ENCODE measurements at regions not wholly inside any gene's neighbourhood (a gene's known extent, or its start where the extent isn't known, plus 50 kb on each side); places are given as distances from the start of the nearest gene placed in this dataset.

- no peaks in the 10 kb centered on the region; the same call in 1 of the 2 replicates for H3K9me3 ChIP-seq (ENCODE audit: insufficient read depth, low read depth, low read length)
- H3K4me3 ChIP-seq (ENCODE audit: low read length, poor library complexity, severe bottlenecking) = no peak overlapping the region
- TF ChIP-seq EZH2phosphoT487 (IDR thresholded peaks at IDR 0.05; ENCODE audit: borderline replicate concordance) = no peak
- TF ChIP-seq, protein P1, sequence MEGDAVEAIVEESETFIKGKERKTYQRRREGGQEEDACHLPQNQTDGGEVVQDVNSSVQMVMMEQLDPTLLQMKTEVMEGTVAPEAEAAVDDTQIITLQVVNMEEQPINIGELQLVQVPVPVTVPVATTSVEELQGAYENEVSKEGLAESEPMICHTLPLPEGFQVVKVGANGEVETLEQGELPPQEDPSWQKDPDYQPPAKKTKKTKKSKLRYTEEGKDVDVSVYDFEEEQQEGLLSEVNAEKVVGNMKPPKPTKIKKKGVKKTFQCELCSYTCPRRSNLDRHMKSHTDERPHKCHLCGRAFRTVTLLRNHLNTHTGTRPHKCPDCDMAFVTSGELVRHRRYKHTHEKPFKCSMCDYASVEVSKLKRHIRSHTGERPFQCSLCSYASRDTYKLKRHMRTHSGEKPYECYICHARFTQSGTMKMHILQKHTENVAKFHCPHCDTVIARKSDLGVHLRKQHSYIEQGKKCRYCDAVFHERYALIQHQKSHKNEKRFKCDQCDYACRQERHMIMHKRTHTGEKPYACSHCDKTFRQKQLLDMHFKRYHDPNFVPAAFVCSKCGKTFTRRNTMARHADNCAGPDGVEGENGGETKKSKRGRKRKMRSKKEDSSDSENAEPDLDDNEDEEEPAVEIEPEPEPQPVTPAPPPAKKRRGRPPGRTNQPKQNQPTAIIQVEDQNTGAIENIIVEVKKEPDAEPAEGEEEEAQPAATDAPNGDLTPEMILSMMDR (conservative IDR thresholded peaks at IDR 0.05; ENCODE audit: low read length) = no peak
- no peaks in the 10 kb centered on the region for H4K20me1 ChIP-seq (ENCODE audit: insufficient read depth, low read length, poor library complexity, severe bottlenecking)
- H3K9me2 ChIP-seq (replicated peaks; ENCODE audit: low read depth, low read length) = no peaks in the 10 kb centered on the region
- H3K4me1 ChIP-seq (ENCODE audit: insufficient read depth, low read length, poor library complexity, severe bottlenecking) = no peaks in the 10 kb centered on the region
- H3K4me2 ChIP-seq (ENCODE audit: low read depth, low read length, poor library complexity, severe bottlenecking) = no peak overlapping the region
- H2AFZ ChIP-seq (ENCODE audit: low read length) = no peak overlapping the region
- no peaks in the 10 kb centered on the region for H3F3A ChIP-seq (ENCODE audit: low read depth)
- H3K9ac ChIP-seq (ENCODE audit: low read depth, low read length, poor library complexity, severe bottlenecking) = no peak overlapping the region
- no peaks in the 10 kb centered on the region for H3K79me2 ChIP-seq (ENCODE audit: insufficient read depth, low read length)
- H3K36me3 ChIP-seq (ENCODE audit: insufficient read depth, low read length) = no peaks in the 10 kb centered on the region
- H3K27me3 ChIP-seq (ENCODE audit: insufficient read depth, low read length, poor library complexity, severe bottlenecking) = no peaks in the 10 kb centered on the region
These were observed 129.2 kb upstream of the PCSK2 start for GRCh38 chr20:17097603-17098002.

DNA sequence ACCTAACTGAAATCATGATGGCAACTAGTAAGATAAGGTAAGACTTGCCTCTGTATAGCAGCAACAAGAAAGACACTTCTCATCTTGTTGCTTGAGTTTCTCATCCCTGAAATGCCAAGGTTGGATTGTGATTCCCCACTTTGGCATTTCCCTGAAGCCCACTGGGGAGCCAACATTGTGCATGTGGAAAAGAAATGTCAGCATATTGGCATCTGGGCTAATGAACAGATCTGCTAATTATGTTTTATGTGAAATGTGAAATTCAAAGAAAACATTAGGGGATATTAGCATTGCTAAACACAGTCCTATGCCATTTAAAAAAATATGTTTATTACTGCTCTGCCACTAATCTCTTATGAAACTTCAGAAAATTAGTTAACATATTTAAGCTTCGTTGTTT lies 126.3 kb upstream of the PCSK2 start:
- no peaks in the 10 kb centered on the region for H3K9me2 ChIP-seq (replicated peaks; ENCODE audit: low read depth, low read length)
- no peak overlapping the region for H2AFZ ChIP-seq (ENCODE audit: low read length)
- no peaks in the 10 kb centered on the region for H3F3A ChIP-seq (ENCODE audit: low read depth)
- H3K9me3 ChIP-seq (ENCODE audit: insufficient read depth, low read depth, low read length) = no peaks in the 10 kb centered on the region; the same call in 1 of the 2 replicates
- no peak overlapping the region for H3K4me2 ChIP-seq (ENCODE audit: low read depth, low read length, poor library complexity, severe bottlenecking)
- H3K79me2 ChIP-seq (ENCODE audit: insufficient read depth, low read length) = no peaks in the 10 kb centered on the region
- H3K4me3 ChIP-seq (ENCODE audit: low read length, poor library complexity, severe bottlenecking) = no peak overlapping the region
- H3K27me3 ChIP-seq (ENCODE audit: insufficient read depth, low read length, poor library complexity, severe bottlenecking) = no peaks in the 10 kb centered on the region
- no peaks in the 10 kb centered on the region for H3K36me3 ChIP-seq (ENCODE audit: insufficient read depth, low read length)
- H4K20me1 ChIP-seq (ENCODE audit: insufficient read depth, low read length, poor library complexity, severe bottlenecking) = no peaks in the 10 kb centered on the region
- TF ChIP-seq, protein P1 (conservative IDR thresholded peaks at IDR 0.05; ENCODE audit: low read length) = no peak
- no peak for TF ChIP-seq EZH2phosphoT487 (IDR thresholded peaks at IDR 0.05; ENCODE audit: borderline replicate concordance)
- no peak overlapping the region for H3K9ac ChIP-seq (ENCODE audit: low read depth, low read length, poor library complexity, severe bottlenecking)
- no peaks in the 10 kb centered on the region for H3K4me1 ChIP-seq (ENCODE audit: insufficient read depth, low read length, poor library complexity, severe bottlenecking)

- Histone ChIP-seq H3K4me1 (ENCODE audit: insufficient read depth, low read length, poor library complexity, severe bottlenecking) (no peaks in the 10 kb centered on the region), H3K4me2 (ENCODE audit: low read depth, low read length, poor library complexity, severe bottlenecking) (no peak overlapping the region), H3K9me3 (ENCODE audit: insufficient read depth, low read depth, low read length) (no peaks in the 10 kb centered on the region), H2AFZ (ENCODE audit: low read length) (no peak overlapping the region), H3F3A (ENCODE audit: low read depth) (no peaks in the 10 kb centered on the region), H3K9me2 (replicated peaks; ENCODE audit: low read depth, low read length) (no peaks in the 10 kb centered on the region), H3K9ac (ENCODE audit: low read depth, low read length, poor library complexity, severe bottlenecking) (no peak overlapping the region), H3K4me3 (ENCODE audit: low read length, poor library complexity, severe bottlenecking) (no peak overlapping the region), H4K20me1 (ENCODE audit: insufficient read depth, low read length, poor library complexity, severe bottlenecking) (no peaks in the 10 kb centered on the region), H3K36me3 (ENCODE audit: insufficient read depth, low read length) (no peaks in the 10 kb centered on the region), H3K79me2 (ENCODE audit: insufficient read depth, low read length) (no peaks in the 10 kb centered on the region), H3K27me3 (ENCODE audit: insufficient read depth, low read length, poor library complexity, severe bottlenecking) (no peaks in the 10 kb centered on the region)
- TF ChIP-seq, protein P1 (conservative IDR thresholded peaks at IDR 0.05; ENCODE audit: low read length) = no peak
- no peak for TF ChIP-seq EZH2phosphoT487 (IDR thresholded peaks at IDR 0.05; ENCODE audit: borderline replicate concordance)
These were observed 119.7 kb upstream of the PCSK2 start for GRCh38 chr20:17107127-17107526.
